ENCODE measurements at regions not wholly inside any gene's neighbourhood (a gene's known extent, or its start where the extent isn't known, plus 50 kb on each side); places are given as distances from the start of the nearest gene placed in this dataset.

GRCh38 chr3:94522488-94522887 is 459.6 kb downstream of the NSUN3 start:
- no peaks in the 10 kb centered on the region for H3K36me3 ChIP-seq (replicated peaks in 1 of 2; ENCODE audit: control extremely low read depth in 1 of 2, control insufficient read depth in 1 of 2, extremely low read depth in 1 of 2, insufficient read depth in 2 of 2, low read length in 1 of 2)
- H3K4me3 ChIP-seq (ENCODE audit: control extremely low read depth in 1 of 5, extremely low read depth in 1 of 5, insufficient read depth in 1 of 5, low read depth in 2 of 5, low read length in 4 of 5), result no peak overlapping the region
- TF ChIP-seq CTCF (IDR thresholded peaks at IDR 0.05), result no peak
- no peak for TF ChIP-seq EZH2 (IDR thresholded peaks at IDR 0.05; ENCODE audit: borderline replicate concordance, insufficient read depth, low read depth, low read length, poor library complexity, severe bottlenecking)
- H3K4me2 ChIP-seq (replicated peaks; ENCODE audit: low read depth, low read length, poor library complexity, severe bottlenecking), result no peak overlapping the region
- no peaks in the 10 kb centered on the region for H3K27me3 Mint-ChIP-seq
- no peaks in the 10 kb centered on the region for H3K79me2 ChIP-seq (ENCODE audit: control insufficient read depth, insufficient read depth, low read length)
- no peaks in the 10 kb centered on the region for H3K9me3 Mint-ChIP-seq (ENCODE audit: insufficient read depth)
- H3K27ac Mint-ChIP-seq, result no peak overlapping the region
- no peak overlapping the region for H2AFZ ChIP-seq (ENCODE audit: insufficient read depth, low read depth, low read length, poor library complexity, severe bottlenecking)
- CTCF ChIA-PET, result no interaction called here
- H3K27me3 ChIP-seq (replicated peaks in 1 of 4; ENCODE audit: control extremely low read depth in 1 of 4, control insufficient read depth in 3 of 4, insufficient read depth in 4 of 4, low read length in 3 of 4), result no peaks in the 10 kb centered on the region
- no peak overlapping the region for H3K9ac ChIP-seq (ENCODE audit: low read length)
- H4K20me1 ChIP-seq (ENCODE audit: control insufficient read depth, insufficient read depth, low read length, poor library complexity, severe bottlenecking), result no peaks in the 10 kb centered on the region
- no peak for DNase-seq
- peaks cover 0 to 3% (median 1%) of the 10 kb centered on the region in 3 donors for H3K9me3 ChIP-seq (ENCODE audit: control extremely low read depth in 1 of 3, control insufficient read depth in 2 of 3, insufficient read depth in 1 of 3, low read length in 2 of 3)
- H3K4me3 Mint-ChIP-seq, result no peak overlapping the region
- intact Hi-C loops (cut with micrococcal nuclease), result no loop called here
- ATAC-seq (ENCODE audit: low read depth), result no peak
- no peaks in the 10 kb centered on the region for H3K4me1 ChIP-seq (ENCODE audit: control insufficient read depth in 2 of 2, insufficient read depth in 2 of 2, low read length in 2 of 2)
- no peak overlapping the region for H3K27ac ChIP-seq (ENCODE audit: low read length in 2 of 2)
- H3K4me1 Mint-ChIP-seq, result no peaks in the 10 kb centered on the region
- POLR2A ChIA-PET, result no interaction called here

- Histone ChIP-seq H3K9me3 (ENCODE audit: control extremely low read depth in 1 of 3, control insufficient read depth in 2 of 3, insufficient read depth in 1 of 3, low read length in 2 of 3) (peaks cover 0 to 3% (median 1%) of the 10 kb centered on the region in 3 donors), H3K4me3 (ENCODE audit: control extremely low read depth in 1 of 5, extremely low read depth in 1 of 5, insufficient read depth in 1 of 5, low read depth in 2 of 5, low read length in 4 of 5) (no peak overlapping the region), H3K27me3 (replicated peaks in 1 of 4; ENCODE audit: control extremely low read depth in 1 of 4, control insufficient read depth in 3 of 4, insufficient read depth in 4 of 4, low read length in 3 of 4) (no peaks in the 10 kb centered on the region), H3K36me3 (replicated peaks in 1 of 2; ENCODE audit: control extremely low read depth in 1 of 2, control insufficient read depth in 1 of 2, extremely low read depth in 1 of 2, insufficient read depth in 2 of 2, low read length in 1 of 2) (no peaks in the 10 kb centered on the region), H3K4me1 (ENCODE audit: control insufficient read depth in 2 of 2, insufficient read depth in 2 of 2, low read length in 2 of 2) (no peaks in the 10 kb centered on the region), H3K4me2 (replicated peaks; ENCODE audit: low read depth, low read length, poor library complexity, severe bottlenecking) (no peak overlapping the region), H2AFZ (ENCODE audit: insufficient read depth, low read depth, low read length, poor library complexity, severe bottlenecking) (no peak overlapping the region), H3K27ac (ENCODE audit: low read length in 2 of 2) (no peak overlapping the region), H3K79me2 (ENCODE audit: control insufficient read depth, insufficient read depth, low read length) (no peaks in the 10 kb centered on the region), H4K20me1 (ENCODE audit: control insufficient read depth, insufficient read depth, low read length, poor library complexity, severe bottlenecking) (no peaks in the 10 kb centered on the region), H3K9ac (ENCODE audit: low read length) (no peak overlapping the region)
- TF ChIP-seq EZH2 (IDR thresholded peaks at IDR 0.05; ENCODE audit: borderline replicate concordance, insufficient read depth, low read depth, low read length, poor library complexity, severe bottlenecking), result no peak
- CTCF ChIA-PET, result no interaction called here
- Mint-ChIP-seq H3K9me3 (ENCODE audit: insufficient read depth) (no peaks in the 10 kb centered on the region), H3K4me1 (no peaks in the 10 kb centered on the region), H3K4me3 (no peak overlapping the region), H3K27ac (no peak overlapping the region), H3K27me3 (no peaks in the 10 kb centered on the region)
- POLR2A ChIA-PET, result no interaction called here
- DNase-seq, result no peak
- intact Hi-C loops (cut with micrococcal nuclease), result no loop called here
- no peak for ATAC-seq (ENCODE audit: low read depth)
- WGBS (ENCODE audit: insufficient coverage), result 39% methylated on average over 7 of the region's 9 CpGs
These were observed 461.4 kb downstream of the NSUN3 start for GRCh38 chr3:94524102-94524919.

Measured in B cell (primary cell).